ENCODE measurements at regions not wholly inside any gene's neighbourhood (a gene's known extent, or its start where the extent isn't known, plus 50 kb on each side); places are given as distances from the start of the nearest gene placed in this dataset.

DNA sequence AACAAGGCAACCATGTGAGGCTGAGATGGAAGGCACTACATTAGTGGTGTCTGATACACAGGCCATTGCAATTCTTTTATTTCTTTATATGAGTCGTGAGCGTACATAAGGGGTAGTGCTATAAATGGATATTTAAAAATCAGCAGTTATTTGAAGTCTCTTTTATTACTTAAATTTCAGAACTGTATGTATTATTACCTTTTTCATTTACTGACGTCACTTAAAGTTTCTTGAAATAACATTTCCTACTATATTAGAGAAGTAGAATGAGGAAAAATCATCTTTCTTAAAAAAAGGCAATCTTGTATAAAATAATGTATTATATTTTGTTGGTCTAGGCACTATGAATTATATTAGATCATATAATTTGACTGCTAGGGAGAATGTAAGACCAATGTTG is 280.9 kb upstream of the CYLC2 start:
- no peak for TF ChIP-seq ZFX (IDR thresholded peaks at IDR 0.05; ENCODE audit: borderline replicate concordance)
- TF ChIP-seq, protein P1, sequence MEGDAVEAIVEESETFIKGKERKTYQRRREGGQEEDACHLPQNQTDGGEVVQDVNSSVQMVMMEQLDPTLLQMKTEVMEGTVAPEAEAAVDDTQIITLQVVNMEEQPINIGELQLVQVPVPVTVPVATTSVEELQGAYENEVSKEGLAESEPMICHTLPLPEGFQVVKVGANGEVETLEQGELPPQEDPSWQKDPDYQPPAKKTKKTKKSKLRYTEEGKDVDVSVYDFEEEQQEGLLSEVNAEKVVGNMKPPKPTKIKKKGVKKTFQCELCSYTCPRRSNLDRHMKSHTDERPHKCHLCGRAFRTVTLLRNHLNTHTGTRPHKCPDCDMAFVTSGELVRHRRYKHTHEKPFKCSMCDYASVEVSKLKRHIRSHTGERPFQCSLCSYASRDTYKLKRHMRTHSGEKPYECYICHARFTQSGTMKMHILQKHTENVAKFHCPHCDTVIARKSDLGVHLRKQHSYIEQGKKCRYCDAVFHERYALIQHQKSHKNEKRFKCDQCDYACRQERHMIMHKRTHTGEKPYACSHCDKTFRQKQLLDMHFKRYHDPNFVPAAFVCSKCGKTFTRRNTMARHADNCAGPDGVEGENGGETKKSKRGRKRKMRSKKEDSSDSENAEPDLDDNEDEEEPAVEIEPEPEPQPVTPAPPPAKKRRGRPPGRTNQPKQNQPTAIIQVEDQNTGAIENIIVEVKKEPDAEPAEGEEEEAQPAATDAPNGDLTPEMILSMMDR (IDR thresholded peaks at IDR 0.05): no peak
